ENCODE measurements at regions not wholly inside any gene's neighbourhood (a gene's known extent, or its start where the extent isn't known, plus 50 kb on each side); places are given as distances from the start of the nearest gene placed in this dataset.
"Not testable (repeated sequence)": the region's sequence is repeated elsewhere in the genome, so short reads cannot be mapped to it uniquely, and the experiment has no call there.

- DNase-seq (ENCODE audit: low read depth), result no peak
Measured at GRCh38 chr10:125455431-125455830, 227.5 kb downstream of the TEX36 start.

GRCh38 chr10:125451319-125451718 lies 231.6 kb downstream of the TEX36 start:
- no peak for DNase-seq (ENCODE audit: low read depth)

GRCh38 chr10:125450218-125450617 lies 232.7 kb downstream of the TEX36 start:
- no peak for DNase-seq (ENCODE audit: low read depth)

- DNase-seq (ENCODE audit: low read depth), result no peak
Measured at GRCh38 chr10:125449571-125449970, 233.4 kb downstream of the TEX36 start.

- DNase-seq (ENCODE audit: low read depth), result peak; percentile 19
Measured at GRCh38 chr10:125448596-125448995, 234.4 kb downstream of the TEX36 start.

GRCh38 chr10:125444790-125445189 lies 238.2 kb downstream of the TEX36 start:
- no peak for DNase-seq (ENCODE audit: low read depth)

- DNase-seq (ENCODE audit: low read depth), result no peak
Measured at GRCh38 chr10:125442856-125443540, 240.0 kb downstream of the TEX36 start.

GRCh38 chr10:125441151-125441550 lies 241.8 kb downstream of the TEX36 start:
- peak; percentile 52 for DNase-seq (ENCODE audit: low read depth)

GRCh38 chr10:125431149-125431548 lies 251.8 kb downstream of the TEX36 start:
- DNase-seq (ENCODE audit: low read depth), result no peak

- no peak for DNase-seq (ENCODE audit: low read depth)
Measured at GRCh38 chr10:125428054-125428453, 254.9 kb downstream of the TEX36 start.

GRCh38 chr10:125424191-125424847 lies 258.6 kb downstream of the TEX36 start:
- DNase-seq (ENCODE audit: low read depth), result no peak

GRCh38 chr10:125423569-125423968 lies 259.4 kb downstream of the TEX36 start:
- DNase-seq (ENCODE audit: low read depth), result no peak

- DNase-seq (ENCODE audit: low read depth), result no peak
Measured at GRCh38 chr10:125419831-125420230, 259.5 kb upstream of the CTBP2 start.

- no peak for DNase-seq (ENCODE audit: low read depth)
Measured at GRCh38 chr10:125419146-125419545, 258.8 kb upstream of the CTBP2 start.

- DNase-seq (ENCODE audit: low read depth), result no peak
Measured at GRCh38 chr10:125417605-125418004, 257.2 kb upstream of the CTBP2 start.

- no peak for DNase-seq (ENCODE audit: low read depth)
Measured at GRCh38 chr10:125415964-125416363, 255.6 kb upstream of the CTBP2 start.

- no peak for DNase-seq (ENCODE audit: low read depth)
Measured at GRCh38 chr10:125415006-125415633, 254.8 kb upstream of the CTBP2 start.

- DNase-seq (ENCODE audit: low read depth), result peak; percentile 92
Measured at GRCh38 chr10:125411724-125412123, 251.4 kb upstream of the CTBP2 start.

- DNase-seq (ENCODE audit: low read depth), result no peak
Measured at GRCh38 chr10:125409756-125410155, 249.4 kb upstream of the CTBP2 start.

GRCh38 chr10:125407557-125407956 lies 247.2 kb upstream of the CTBP2 start:
- no peak for DNase-seq (ENCODE audit: low read depth)

- DNase-seq (ENCODE audit: low read depth), result peak; percentile 67
Measured at GRCh38 chr10:125407000-125407502, 246.7 kb upstream of the CTBP2 start.

GRCh38 chr10:125404902-125405301 lies 244.5 kb upstream of the CTBP2 start:
- DNase-seq (ENCODE audit: low read depth), result not testable (repeated sequence)

GRCh38 chr10:125401462-125401861 lies 241.1 kb upstream of the CTBP2 start:
- no peak for DNase-seq (ENCODE audit: low read depth)

Measured in EH (cell line).